ENCODE measurements at regions not wholly inside any gene's neighbourhood (a gene's known extent, or its start where the extent isn't known, plus 50 kb on each side); places are given as distances from the start of the nearest gene placed in this dataset.
"Not testable (repeated sequence)": the region's sequence is repeated elsewhere in the genome, so short reads cannot be mapped to it uniquely, and the experiment has no call there.

GRCh38 chr12:86383759-86384158 is 127.6 kb upstream of the MGAT4C start:
- not testable (repeated sequence) for DNase-seq (ENCODE audit: insufficient read length, low spot score); FAIRE-seq

GRCh38 chr12:86379337-86379736 is 123.1 kb upstream of the MGAT4C start:
- DNase-seq (ENCODE audit: insufficient read length, low spot score) = no peak
- no peak for FAIRE-seq

GRCh38 chr12:86376052-86376451 is 119.9 kb upstream of the MGAT4C start:
- DNase-seq (ENCODE audit: insufficient read length, low spot score) (no peak), FAIRE-seq (no peak)

GRCh38 chr12:86373813-86374212 is 117.6 kb upstream of the MGAT4C start:
- FAIRE-seq (no peak), DNase-seq (ENCODE audit: insufficient read length, low spot score) (no peak)

GRCh38 chr12:86367137-86367536 is 110.9 kb upstream of the MGAT4C start:
- DNase-seq (ENCODE audit: insufficient read length, low spot score) (no peak), FAIRE-seq (no peak)

- FAIRE-seq (no peak), DNase-seq (ENCODE audit: insufficient read length, low spot score) (no peak)
These were observed 93.0 kb upstream of the MGAT4C start for GRCh38 chr12:86349196-86349595.

- DNase-seq (ENCODE audit: insufficient read length, low spot score) = no peak
- FAIRE-seq = no peak
These were observed 77.8 kb upstream of the MGAT4C start for GRCh38 chr12:86333955-86334522.

- FAIRE-seq = no peak
- no peak for DNase-seq (ENCODE audit: insufficient read length, low spot score)
These were observed 75.3 kb upstream of the MGAT4C start for GRCh38 chr12:86331457-86331856.

- no peak for DNase-seq (ENCODE audit: insufficient read length, low spot score)
- FAIRE-seq = no peak
These were observed 74.8 kb upstream of the MGAT4C start for GRCh38 chr12:86331012-86331411.

GRCh38 chr12:86312232-86312631 is 56.0 kb upstream of the MGAT4C start:
- DNase-seq (ENCODE audit: insufficient read length, low spot score) (no peak), FAIRE-seq (no peak)

Measured in GM19239 (cell line).